Suprapubic skin (tissue), 4 donors: ENCODE measurements at regions not wholly inside any gene's neighbourhood (a gene's known extent, or its start where the extent isn't known, plus 50 kb on each side); places are given as distances from the start of the nearest gene placed in this dataset.
"Not testable (repeated sequence)": the region's sequence is repeated elsewhere in the genome, so short reads cannot be mapped to it uniquely, and the experiment has no call there.

Experiments
- DNase-seq, 2 donors: peaks; one replicate each; pipeline ENCODE4 v3.0.0-alpha.2; 2019; ENCODE audit warnings: low spot score in 2 of 2
- H3K27ac ChIP-seq: fragments of 200-600 bp; sonication (generic); one replicate; pipeline ENCODE4 v1.5.1; 2019
- H3K27me3 ChIP-seq: fragments of 200-600 bp; sonication (generic); one replicate; pipeline ENCODE4 v1.5.1; 2019
- H3K36me3 ChIP-seq: fragments of 200-600 bp; sonication (generic); one replicate; pipeline ENCODE4 v1.5.1; 2019
- H3K4me1 ChIP-seq: fragments of 200-600 bp; sonication (generic); one replicate; pipeline ENCODE4 v1.5.1; 2019
- H3K4me3 ChIP-seq: fragments of 200-600 bp; sonication (generic); one replicate; pipeline ENCODE4 v1.5.1; 2019; ENCODE audit warnings: mild to moderate bottlenecking
- H3K9me3 ChIP-seq: fragments of 200-600 bp; sonication (generic); one replicate; pipeline ENCODE4 v1.5.1; 2019
- CTCF ChIP-seq, 2 donors: fragments of 200-600 bp in 1 of 2; fragments of 450-650 bp in 1 of 2; sonication (generic) in 1 of 2; IDR thresholded peaks; one replicate each; pipeline ENCODE4 v1.5.1; 2016 to 2019; ENCODE audit warnings: antibody characterized with exemption in 2 of 2, mild to moderate bottlenecking in 1 of 2, moderate library complexity in 1 of 2
- EP300 ChIP-seq: sonication (generic); formaldehyde crosslinking; IDR thresholded peaks from one replicate; pipeline ENCODE4 v1.6.1; 2017; ENCODE audit warnings: antibody characterized with exemption
- POLR2A ChIP-seq, 2 donors: fragments of 450-650 bp; IDR thresholded peaks; one replicate each; pipeline ENCODE4 v1.6.1; 2017; ENCODE audit warnings: antibody characterized with exemption in 2 of 2, mild to moderate bottlenecking in 2 of 2, moderate library complexity in 2 of 2
- POLR2AphosphoS5 ChIP-seq, 3 donors: sonication (generic); formaldehyde crosslinking; IDR thresholded peaks; one replicate each; pipeline ENCODE4 v1.6.1; 2017; ENCODE audit warnings: antibody characterized with exemption in 3 of 3
- WGBS: methylation state at CpG from one replicate; pipeline ENCODE4 v1.1.5; 2018; 5-methylcytosine and 5-hydroxymethylcytosine counted together

- DNase-seq: no peak
- Histone ChIP-seq H3K27me3 (no peaks in the 10 kb centered on the region), H3K9me3 (no peaks in the 10 kb centered on the region), H3K4me1 (no peaks in the 10 kb centered on the region), H3K36me3 (no peaks in the 10 kb centered on the region), H3K27ac (no peak overlapping the region), H3K4me3 (no peak overlapping the region)
- TF ChIP-seq EP300: no peak
Observed at GRCh38 chr13:80881942-80882445, 541.1 kb upstream of the SPRY2 start.

- Histone ChIP-seq H3K27me3 (no peaks in the 10 kb centered on the region), H3K36me3 (no peaks in the 10 kb centered on the region), H3K27ac (no peak overlapping the region), H3K9me3 (no peaks in the 10 kb centered on the region), H3K4me3 (no peak overlapping the region), H3K4me1 (no peaks in the 10 kb centered on the region)
- TF ChIP-seq EP300 (no peak), POLR2A (IDR thresholded peaks at IDR 0.05) (no peak), CTCF (IDR thresholded peaks at IDR 0.05) (no peak), POLR2AphosphoS5 (IDR thresholded peaks at IDR 0.05) (no peak)
- no peak for DNase-seq
Observed at GRCh38 chr13:80881495-80881894, 540.6 kb upstream of the SPRY2 start.

- DNase-seq: no peak
Observed at GRCh38 chr13:80881034-80881433, 540.1 kb upstream of the SPRY2 start.

GRCh38 chr13:80877944-80878241 lies 537.0 kb upstream of the SPRY2 start:
- H3K4me1 ChIP-seq: no peaks in the 10 kb centered on the region
- DNase-seq: no peak
- TF ChIP-seq POLR2AphosphoS5 (IDR thresholded peaks at IDR 0.05) (no peak), CTCF (IDR thresholded peaks at IDR 0.05) (no peak), POLR2A (IDR thresholded peaks at IDR 0.05) (no peak), EP300 (no peak)
- H3K27ac ChIP-seq: no peak overlapping the region
- H3K27me3 ChIP-seq: no peaks in the 10 kb centered on the region
- no peaks in the 10 kb centered on the region for H3K9me3 ChIP-seq
- H3K4me3 ChIP-seq: no peak overlapping the region
- no peaks in the 10 kb centered on the region for H3K36me3 ChIP-seq

More at GRCh38 chr13:80881034-80881433, 540.1 kb upstream of the SPRY2 start:
- Histone ChIP-seq H3K27ac (no peak overlapping the region), H3K9me3 (no peaks in the 10 kb centered on the region), H3K4me1 (no peaks in the 10 kb centered on the region), H3K4me3 (no peak overlapping the region), H3K27me3 (no peaks in the 10 kb centered on the region), H3K36me3 (no peaks in the 10 kb centered on the region)
- no peak for TF ChIP-seq EP300
- no peak for TF ChIP-seq POLR2AphosphoS5 (IDR thresholded peaks at IDR 0.05)
- no peak for TF ChIP-seq POLR2A (IDR thresholded peaks at IDR 0.05)
- TF ChIP-seq CTCF (IDR thresholded peaks at IDR 0.05): no peak
- 77% methylated on average over 1 of the region's 1 CpG for WGBS

- TF ChIP-seq POLR2A (IDR thresholded peaks at IDR 0.05) (no peak), EP300 (no peak), CTCF (IDR thresholded peaks at IDR 0.05) (no peak), POLR2AphosphoS5 (IDR thresholded peaks at IDR 0.05) (no peak)
- Histone ChIP-seq H3K27me3 (no peaks in the 10 kb centered on the region), H3K9me3 (no peaks in the 10 kb centered on the region), H3K4me3 (no peak overlapping the region), H3K27ac (no peak overlapping the region), H3K4me1 (no peaks in the 10 kb centered on the region), H3K36me3 (no peaks in the 10 kb centered on the region)
- 48% methylated on average over 3 of the region's 3 CpGs for WGBS
- no peak for DNase-seq
Observed at GRCh38 chr13:80877209-80877943, 536.5 kb upstream of the SPRY2 start.

- WGBS: 79% methylated on average over 1 of the region's 1 CpG
- Histone ChIP-seq H3K27ac (no peak overlapping the region), H3K9me3 (no peaks in the 10 kb centered on the region), H3K36me3 (no peaks in the 10 kb centered on the region), H3K27me3 (no peaks in the 10 kb centered on the region), H3K4me1 (peaks cover 5% of the 10 kb centered on the region), H3K4me3 (no peak overlapping the region)
- DNase-seq: no peak
- no peak for TF ChIP-seq EP300
- TF ChIP-seq CTCF (IDR thresholded peaks at IDR 0.05): no peak
- no peak for TF ChIP-seq POLR2A (IDR thresholded peaks at IDR 0.05)
- TF ChIP-seq POLR2AphosphoS5 (IDR thresholded peaks at IDR 0.05): no peak
Observed at GRCh38 chr13:80873589-80873988, 532.7 kb upstream of the SPRY2 start.

- H3K4me1 ChIP-seq, H3K4me3 ChIP-seq, H3K9me3 ChIP-seq, H3K27ac ChIP-seq, H3K36me3 ChIP-seq, H3K27me3 ChIP-seq, DNase-seq: not testable (repeated sequence)
- WGBS: 95% methylated on average over 7 of the region's 7 CpGs
Observed at GRCh38 chr13:80871971-80872370, 531.0 kb upstream of the SPRY2 start.
